Colonic mucosa (tissue), 4 donors: ENCODE measurements at regions not wholly inside any gene's neighbourhood (a gene's known extent, or its start where the extent isn't known, plus 50 kb on each side); places are given as distances from the start of the nearest gene placed in this dataset.

Source experiments
- DNase-seq: peaks from one replicate; pipeline ENCODE4 v3.0.0-alpha.2; 2020
- H3K27ac ChIP-seq: fragments of 200-600 bp; one replicate; pipeline ENCODE4 v1.8.0; 2021
- H3K27me3 ChIP-seq: fragments of 200-600 bp; one replicate; pipeline ENCODE4 v1.8.0; 2021
- H3K36me3 ChIP-seq: fragments of 200-600 bp; one replicate; pipeline ENCODE4 v1.8.0; 2021
- H3K4me1 ChIP-seq: fragments of 200-600 bp; one replicate; pipeline ENCODE4 v1.8.0; 2021; ENCODE audit warnings: mild to moderate bottlenecking
- H3K4me3 ChIP-seq: fragments of 200-600 bp; one replicate; pipeline ENCODE4 v1.8.0; 2021
- H3K9ac ChIP-seq, 2 donors: one replicate each; pipeline ENCODE4 v1.7.0; 2013; ENCODE audit warnings: control low read depth in 2 of 2, low read depth in 2 of 2, low read length in 2 of 2
- H3K9me3 ChIP-seq: fragments of 200-600 bp; one replicate; pipeline ENCODE4 v1.8.0; 2021
- CTCF ChIP-seq: fragments of 200-600 bp; IDR thresholded peaks from one replicate; pipeline ENCODE4 v1.8.0; 2022; ENCODE audit warnings: antibody characterized with exemption, mild to moderate bottlenecking
- intact Hi-C: fragments of 100-400 bp; cut with DNase I; formaldehyde crosslinking; loops from one replicate; pipeline ENCODE4 v1.14.1; 2022
- donor health status: healthy.
- donor health status: DM: no; HTN: no; CAD: no.
- donor health status: DM: no; HTN: no; CAD: no.

- TF ChIP-seq CTCF, result no peak
- Histone ChIP-seq H3K27ac (peak overlapping the region; percentile 76), H3K4me1 (no peaks in the 10 kb centered on the region), H3K4me3 (no peak overlapping the region), H3K9me3 (no peaks in the 10 kb centered on the region), H3K36me3 (no peaks in the 10 kb centered on the region), H3K9ac (peak overlapping the region in 1 of 2 donors; percentile 8), H3K27me3 (no peaks in the 10 kb centered on the region)
- peak; percentile 58 for DNase-seq
- intact Hi-C loops, result no loop called here
Measured at GRCh38 chr6:11434565-11435326, 102.8 kb upstream of the TMEM170B start.

GRCh38 chr6:11433860-11434259 is 103.7 kb upstream of the TMEM170B start:
- Histone ChIP-seq H3K4me1 (no peaks in the 10 kb centered on the region), H3K27me3 (no peaks in the 10 kb centered on the region), H3K9ac (no peak overlapping the region), H3K4me3 (no peak overlapping the region), H3K9me3 (no peaks in the 10 kb centered on the region), H3K27ac (peak overlapping the region; percentile 76), H3K36me3 (no peaks in the 10 kb centered on the region)
- intact Hi-C loops, result no loop called here
- TF ChIP-seq CTCF, result no peak
- DNase-seq, result no peak

GRCh38 chr6:11432713-11433450 is 104.7 kb upstream of the TMEM170B start:
- intact Hi-C loops, result no loop called here
- Histone ChIP-seq H3K9ac (no peak overlapping the region), H3K9me3 (no peaks in the 10 kb centered on the region), H3K4me1 (no peaks in the 10 kb centered on the region), H3K27me3 (no peaks in the 10 kb centered on the region), H3K36me3 (no peaks in the 10 kb centered on the region), H3K27ac (no peak overlapping the region), H3K4me3 (no peak overlapping the region)
- no peak for DNase-seq
- TF ChIP-seq CTCF, result no peak

- Histone ChIP-seq H3K36me3 (no peaks in the 10 kb centered on the region), H3K27ac (no peak overlapping the region), H3K9me3 (no peaks in the 10 kb centered on the region), H3K27me3 (no peaks in the 10 kb centered on the region), H3K9ac (no peak overlapping the region), H3K4me3 (no peak overlapping the region), H3K4me1 (no peaks in the 10 kb centered on the region)
- no peak for DNase-seq
- TF ChIP-seq CTCF, result no peak
- intact Hi-C loops, result no loop called here
Measured at GRCh38 chr6:11432091-11432490, 105.5 kb upstream of the TMEM170B start.

GRCh38 chr6:11431455-11431937 is 106.1 kb upstream of the TMEM170B start:
- H3K9me3 ChIP-seq, result no peaks in the 10 kb centered on the region
- no peak overlapping the region for H3K9ac ChIP-seq
- H3K4me1 ChIP-seq, result no peaks in the 10 kb centered on the region
- H3K36me3 ChIP-seq, result no peaks in the 10 kb centered on the region
- intact Hi-C loops, result no loop called here
- H3K4me3 ChIP-seq, result no peak overlapping the region
- TF ChIP-seq CTCF, result no peak
- no peaks in the 10 kb centered on the region for H3K27me3 ChIP-seq
- no peak for DNase-seq
- H3K27ac ChIP-seq, result no peak overlapping the region
